ENCODE measurements at regions not wholly inside any gene's neighbourhood (a gene's known extent, or its start where the extent isn't known, plus 50 kb on each side); places are given as distances from the start of the nearest gene placed in this dataset.

GRCh38 chr15:61584410-61584809 lies 355.3 kb upstream of the RORA start:
- DNase-seq = no peak
- Mint-ChIP-seq H3K9me3 (peaks cover 10% of the 10 kb centered on the region), H3K36me3 (no peaks in the 10 kb centered on the region), H3K27ac (no peak overlapping the region), H3K4me1 (ENCODE audit: low read depth) (no peaks in the 10 kb centered on the region), H3K27me3 (peaks cover 30% of the 10 kb centered on the region), H3K4me3 (no peak overlapping the region)
- CTCF ChIA-PET = no interaction called here
- POLR2A ChIA-PET = no interaction called here
- intact Hi-C loops (cut with micrococcal nuclease) = no loop called here

DNA sequence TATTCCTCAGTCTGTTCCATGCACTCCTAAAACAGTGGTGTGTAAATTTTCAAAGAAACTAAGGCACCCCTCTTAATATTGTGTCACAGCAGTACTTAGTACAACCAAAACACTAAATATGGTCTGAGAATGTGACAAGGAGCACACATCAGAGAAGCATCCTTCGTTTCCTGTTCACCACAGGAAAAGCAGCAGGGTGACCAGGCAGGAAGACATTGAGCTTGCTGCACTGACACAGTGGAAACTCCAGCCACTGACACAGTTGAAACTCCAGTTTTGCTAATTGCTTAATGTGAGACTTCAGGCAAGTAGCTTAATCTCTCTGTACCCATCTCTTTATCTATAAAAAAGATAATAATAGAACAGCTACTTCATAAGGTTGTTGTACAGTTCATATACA lies 353.0 kb upstream of the RORA start:
- Mint-ChIP-seq H3K4me1 (ENCODE audit: low read depth) (no peaks in the 10 kb centered on the region), H3K4me3 (no peak overlapping the region), H3K27me3 (peaks cover 33% of the 10 kb centered on the region), H3K36me3 (no peaks in the 10 kb centered on the region), H3K27ac (no peak overlapping the region), H3K9me3 (peaks cover 10% of the 10 kb centered on the region)
- ChIA-PET POLR2A (interaction anchor here (0.6 kb wide), 1 partner anchor 148 kb away, joined by 3 read pairs; no protein-coding TSS in a partner anchor), CTCF (no interaction called here)
- DNase-seq = no peak
- intact Hi-C loops (cut with micrococcal nuclease) = no loop called here

DNA sequence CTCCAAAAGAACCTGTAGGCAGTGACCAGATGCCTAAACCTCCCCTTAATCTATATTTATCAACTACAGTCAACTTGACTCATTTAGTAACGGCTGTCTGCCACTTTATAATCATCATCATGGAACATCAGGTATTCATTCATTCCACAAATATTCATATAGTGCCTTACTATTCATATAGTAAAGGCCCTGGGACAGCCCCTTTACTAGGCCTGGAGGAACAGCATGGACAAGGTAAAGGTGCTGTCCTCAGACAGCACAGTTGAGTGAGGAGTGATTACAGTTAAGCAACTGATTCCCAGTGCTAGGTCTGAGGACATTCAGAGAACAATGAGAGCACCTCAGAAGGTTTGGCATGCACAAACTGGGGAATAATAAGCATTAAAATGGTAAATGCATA lies 346.5 kb upstream of the RORA start:
- POLR2A ChIA-PET = no interaction called here
- CTCF ChIA-PET = no interaction called here
- H3K27me3 Mint-ChIP-seq = peaks cover 19% of the 10 kb centered on the region
- H3K36me3 Mint-ChIP-seq = no peaks in the 10 kb centered on the region
- no peaks in the 10 kb centered on the region for H3K4me1 Mint-ChIP-seq (ENCODE audit: low read depth)
- DNase-seq = no peak
- no peak overlapping the region for H3K4me3 Mint-ChIP-seq
- H3K27ac Mint-ChIP-seq = no peak overlapping the region
- intact Hi-C loops (cut with micrococcal nuclease) = no loop called here
- H3K9me3 Mint-ChIP-seq = peaks cover 3% of the 10 kb centered on the region

DNA sequence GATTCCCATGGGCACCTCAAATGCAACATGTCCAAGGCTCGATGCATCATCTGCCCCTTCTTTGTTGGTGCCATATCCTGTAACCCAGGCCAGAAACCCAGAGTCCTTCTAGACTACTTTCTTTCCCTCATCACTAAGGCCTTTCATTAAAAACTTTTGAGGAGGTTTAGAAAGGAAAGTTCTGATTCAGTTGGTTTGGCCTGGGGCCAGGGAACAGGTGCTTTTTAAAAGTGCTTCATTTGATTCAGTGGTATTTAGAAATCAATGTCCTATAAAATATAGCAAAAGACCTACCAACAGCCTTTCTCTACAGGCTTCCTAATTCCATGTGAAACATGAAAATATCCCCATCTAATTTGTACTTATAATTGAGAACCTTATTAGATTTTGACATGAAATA lies 341.9 kb upstream of the RORA start:
- Mint-ChIP-seq H3K27me3 (peaks cover 8% of the 10 kb centered on the region), H3K9me3 (no peaks in the 10 kb centered on the region), H3K4me3 (no peak overlapping the region), H3K27ac (no peak overlapping the region), H3K4me1 (ENCODE audit: low read depth) (no peaks in the 10 kb centered on the region), H3K36me3 (no peaks in the 10 kb centered on the region)
- CTCF ChIA-PET = no interaction called here
- intact Hi-C loops (cut with micrococcal nuclease) = no loop called here
- no peak for DNase-seq
- POLR2A ChIA-PET = no interaction called here

DNA sequence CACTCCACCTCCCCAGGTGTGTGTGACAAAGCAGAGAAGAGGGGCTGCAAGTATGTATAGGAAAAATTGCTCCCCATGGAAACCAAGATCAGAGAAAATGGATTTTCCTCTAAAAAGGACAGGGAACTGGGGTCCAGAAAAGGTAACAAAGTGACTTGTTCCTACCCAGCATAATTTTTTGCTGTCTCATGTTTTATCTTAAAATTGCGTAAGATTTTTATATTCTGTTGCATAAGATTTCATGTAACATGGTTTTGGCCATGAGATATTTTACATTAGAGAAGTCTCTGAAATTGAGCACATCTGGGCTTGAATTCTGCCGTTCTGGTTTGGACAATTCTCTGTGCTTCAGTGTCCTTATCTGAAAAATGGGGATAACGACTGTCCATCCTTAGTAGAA lies 335.7 kb upstream of the RORA start:
- Mint-ChIP-seq H3K27me3 (peaks cover 11% of the 10 kb centered on the region), H3K27ac (no peak overlapping the region), H3K4me3 (no peak overlapping the region), H3K4me1 (ENCODE audit: low read depth) (no peaks in the 10 kb centered on the region), H3K9me3 (no peaks in the 10 kb centered on the region), H3K36me3 (no peaks in the 10 kb centered on the region)
- CTCF ChIA-PET = no interaction called here
- intact Hi-C loops (cut with micrococcal nuclease) = no loop called here
- no peak for DNase-seq
- POLR2A ChIA-PET = no interaction called here

DNA sequence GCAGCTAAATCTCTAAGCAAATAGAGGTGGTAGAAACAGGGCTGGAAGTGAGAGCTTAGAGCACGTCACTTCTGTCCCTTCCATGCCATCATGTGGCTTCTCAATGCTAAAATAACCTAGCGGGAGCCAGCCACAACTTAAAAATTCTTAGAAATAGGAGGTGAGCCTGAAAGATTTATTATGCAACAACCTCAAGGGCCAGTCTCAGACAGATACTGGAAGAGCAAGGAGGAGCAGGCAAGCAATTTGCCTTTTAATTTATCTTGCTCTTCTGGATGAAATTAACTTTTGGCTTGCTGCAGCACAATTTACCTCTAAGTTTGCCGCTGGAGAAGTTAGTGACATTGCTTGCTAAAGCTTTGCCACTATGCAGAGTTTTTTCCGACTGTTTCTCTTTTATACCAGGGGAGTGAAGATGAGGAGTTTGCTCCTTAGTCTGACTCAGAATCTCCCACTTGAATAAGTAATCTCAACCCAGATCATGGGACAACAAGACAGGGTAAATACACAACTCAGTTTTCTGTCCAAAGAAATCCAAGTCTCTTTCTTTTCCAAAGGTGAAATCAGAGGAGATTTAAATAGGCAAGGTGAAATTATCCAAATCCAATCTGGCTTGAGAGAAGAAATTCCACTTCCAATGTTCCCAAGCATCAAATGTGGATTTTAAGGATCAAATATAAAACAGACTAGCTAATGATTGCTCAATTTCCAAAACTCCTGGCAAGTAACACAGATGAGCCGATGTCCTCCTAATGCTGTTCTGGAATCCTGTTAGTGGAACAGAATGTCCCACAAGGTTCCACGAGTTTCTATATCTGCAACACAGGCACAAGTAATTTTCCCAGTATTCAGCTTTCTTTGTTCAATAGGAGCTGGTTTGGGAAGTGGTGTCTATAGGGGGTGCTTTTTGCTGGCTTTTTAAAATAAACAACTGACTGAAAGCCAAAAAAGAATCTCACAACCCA lies 329.4 kb upstream of the RORA start:
- ChIA-PET CTCF (no interaction called here), POLR2A (no interaction called here)
- DNase-seq = no peak
- intact Hi-C loops (cut with micrococcal nuclease) = no loop called here
- Mint-ChIP-seq H3K27ac (no peak overlapping the region), H3K9me3 (no peaks in the 10 kb centered on the region), H3K27me3 (peaks cover 14% of the 10 kb centered on the region), H3K4me3 (no peak overlapping the region), H3K4me1 (ENCODE audit: low read depth) (peaks cover 3% of the 10 kb centered on the region), H3K36me3 (no peaks in the 10 kb centered on the region)

- Mint-ChIP-seq H3K27ac (no peak overlapping the region), H3K4me3 (no peak overlapping the region), H3K4me1 (ENCODE audit: low read depth) (peaks cover 3% of the 10 kb centered on the region), H3K36me3 (no peaks in the 10 kb centered on the region), H3K9me3 (no peaks in the 10 kb centered on the region), H3K27me3 (peaks cover 13% of the 10 kb centered on the region)
- ChIA-PET CTCF (no interaction called here), POLR2A (no interaction called here)
- intact Hi-C loops (cut with micrococcal nuclease) = no loop called here
- DNase-seq = no peak
These were observed 327.0 kb upstream of the RORA start for GRCh38 chr15:61556037-61556648.

- intact Hi-C loops (cut with micrococcal nuclease) = no loop called here
- Mint-ChIP-seq H3K27me3 (peaks cover 12% of the 10 kb centered on the region), H3K36me3 (no peaks in the 10 kb centered on the region), H3K9me3 (no peaks in the 10 kb centered on the region), H3K4me3 (no peak overlapping the region), H3K4me1 (ENCODE audit: low read depth) (no peaks in the 10 kb centered on the region), H3K27ac (no peak overlapping the region)
- no peak for DNase-seq
- CTCF ChIA-PET = no interaction called here
- POLR2A ChIA-PET = no interaction called here
These were observed 320.6 kb upstream of the RORA start for GRCh38 chr15:61549727-61550126.

DNA sequence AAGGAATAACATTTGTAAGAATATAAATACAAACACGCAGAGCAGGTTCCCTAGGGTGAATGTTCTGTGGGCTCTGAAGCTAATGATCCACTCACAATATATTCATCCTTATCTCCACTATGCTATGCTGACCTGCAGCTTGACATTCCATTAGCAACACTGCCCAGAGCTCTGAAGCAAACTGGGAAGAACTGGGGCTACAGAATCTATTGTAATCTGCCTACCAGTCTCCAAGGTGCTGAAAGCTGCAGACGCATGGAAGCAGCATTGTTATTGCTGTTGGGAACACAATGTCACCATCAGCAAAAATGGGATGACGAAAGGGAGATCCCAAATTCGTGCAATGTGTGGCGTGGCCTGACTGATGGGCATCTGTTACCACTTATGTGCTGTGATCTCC lies 316.7 kb upstream of the RORA start:
- intact Hi-C loops (cut with micrococcal nuclease) = no loop called here
- POLR2A ChIA-PET = no interaction called here
- CTCF ChIA-PET = no interaction called here

DNA sequence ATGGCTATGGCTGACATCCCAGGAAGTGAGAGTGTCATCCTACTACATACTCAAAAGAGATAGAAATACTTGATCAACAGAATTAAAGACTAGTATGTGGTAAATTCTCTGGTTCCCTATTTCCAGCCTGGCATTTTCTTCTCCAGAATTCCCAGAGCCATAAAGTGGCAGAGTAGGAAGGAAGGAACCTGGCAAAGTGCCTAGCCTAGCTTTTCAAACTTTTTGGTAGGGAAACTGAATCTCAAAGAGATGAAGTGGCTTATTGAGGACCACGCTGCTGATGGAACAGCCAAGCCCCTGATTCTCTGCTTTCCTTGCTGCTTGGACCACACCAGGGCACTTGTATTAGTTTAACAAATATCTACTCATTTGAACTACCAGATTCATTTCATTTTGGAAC lies 312.4 kb upstream of the RORA start:
- no peaks in the 10 kb centered on the region for H3K9me3 Mint-ChIP-seq
- no peak for DNase-seq
- H3K27ac Mint-ChIP-seq = no peak overlapping the region
- CTCF ChIA-PET = no interaction called here
- H3K4me3 Mint-ChIP-seq = no peak overlapping the region
- no peaks in the 10 kb centered on the region for H3K36me3 Mint-ChIP-seq
- peaks cover 7% of the 10 kb centered on the region for H3K27me3 Mint-ChIP-seq
- POLR2A ChIA-PET = no interaction called here
- no peaks in the 10 kb centered on the region for H3K4me1 Mint-ChIP-seq (ENCODE audit: low read depth)
- intact Hi-C loops (cut with micrococcal nuclease) = no loop called here

More for the DNA sequence above, 316.7 kb upstream of the RORA start:
- Mint-ChIP-seq H3K9me3 (no peaks in the 10 kb centered on the region), H3K4me3 (no peak overlapping the region), H3K36me3 (no peaks in the 10 kb centered on the region), H3K27ac (no peak overlapping the region), H3K27me3 (peaks cover 4% of the 10 kb centered on the region), H3K4me1 (ENCODE audit: low read depth) (no peaks in the 10 kb centered on the region)
- DNase-seq = no peak

- Mint-ChIP-seq H3K4me3 (no peak overlapping the region), H3K27ac (no peak overlapping the region), H3K9me3 (no peaks in the 10 kb centered on the region), H3K27me3 (peaks cover 9% of the 10 kb centered on the region), H3K36me3 (no peaks in the 10 kb centered on the region), H3K4me1 (ENCODE audit: low read depth) (no peaks in the 10 kb centered on the region)
- intact Hi-C loops (cut with micrococcal nuclease) = no loop called here
- ChIA-PET CTCF (no interaction called here), POLR2A (no interaction called here)
- no peak for DNase-seq
These were observed 308.2 kb upstream of the RORA start for GRCh38 chr15:61537337-61537736.

DNA sequence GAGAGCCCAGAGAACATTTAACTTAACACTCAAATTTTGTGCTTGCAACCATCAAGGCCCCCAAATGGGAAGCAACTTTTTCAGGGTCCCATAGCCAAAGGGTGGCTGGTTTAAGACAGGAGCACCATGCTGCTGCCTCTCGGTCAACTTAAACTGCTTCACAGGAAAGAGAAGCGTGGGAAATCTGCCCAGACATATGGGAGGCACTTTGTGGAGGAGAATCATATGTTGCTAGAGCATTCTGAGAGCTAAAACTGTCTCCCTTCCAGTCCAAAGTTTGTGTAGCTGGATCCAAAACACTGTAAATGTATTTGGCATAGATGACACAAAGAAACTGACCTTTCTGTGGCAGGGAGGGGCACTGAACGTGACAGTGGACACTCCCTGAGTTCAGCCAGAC lies 305.9 kb upstream of the RORA start:
- Mint-ChIP-seq H3K27me3 (peaks cover 9% of the 10 kb centered on the region), H3K4me3 (no peak overlapping the region), H3K4me1 (ENCODE audit: low read depth) (no peaks in the 10 kb centered on the region), H3K36me3 (no peaks in the 10 kb centered on the region), H3K9me3 (no peaks in the 10 kb centered on the region), H3K27ac (no peak overlapping the region)
- DNase-seq = no peak
- ChIA-PET CTCF (no interaction called here), POLR2A (no interaction called here)
- intact Hi-C loops (cut with micrococcal nuclease) = no loop called here

- intact Hi-C loops (cut with micrococcal nuclease) = no loop called here
- peaks cover 2% of the 10 kb centered on the region for H3K27me3 Mint-ChIP-seq
- H3K4me3 Mint-ChIP-seq = no peak overlapping the region
- H3K9me3 Mint-ChIP-seq = no peaks in the 10 kb centered on the region
- ChIA-PET POLR2A (no interaction called here), CTCF (no interaction called here)
- H3K36me3 Mint-ChIP-seq = no peaks in the 10 kb centered on the region
- no peak for DNase-seq
- no peaks in the 10 kb centered on the region for H3K4me1 Mint-ChIP-seq (ENCODE audit: low read depth)
- H3K27ac Mint-ChIP-seq = no peak overlapping the region
These were observed 301.7 kb upstream of the RORA start for GRCh38 chr15:61530769-61531168.

Measured in activated CD4-positive, alpha-beta memory T cell treated with anti-CD3 and anti-CD28 coated beads for 36 hours (primary cell).